K562 (cell line): ENCODE measurements at regions not wholly inside any gene's neighbourhood (a gene's known extent, or its start where the extent isn't known, plus 50 kb on each side); places are given as distances from the start of the nearest gene placed in this dataset.

ENCODE experiments used
- EGR1 ChIP-seq: fragments of 450-650 bp; conservative IDR thresholded peaks from 2 replicates; pipeline ENCODE4 v1.6.1; 2017; ENCODE audit warnings: mild to moderate bottlenecking
- HIVEP1 ChIP-seq: fragments of 250-450 bp; sonication (Bioruptor Pico); IDR thresholded peaks from 2 replicates; pipeline ENCODE4 v1.4.0; 2020; ENCODE audit warnings: mild to moderate bottlenecking
- PYGO2 ChIP-seq: fragments of 450-650 bp; IDR thresholded peaks from 2 replicates; pipeline ENCODE4 v1.6.1; 2016; ENCODE audit warnings: mild to moderate bottlenecking, missing genetic modification characterization, moderate library complexity, missing compliant biosample characterization
- RBBP5 ChIP-seq: fragments of 200-600 bp; sonication (generic); IDR thresholded peaks from 2 replicates; pipeline ENCODE4 v1.6.1; 2012; ENCODE audit warnings: borderline replicate concordance, mild to moderate bottlenecking, low read length, control low read depth, inconsistent platforms; ENCODE audit not compliant: insufficient read depth, poor library complexity, severe bottlenecking
- RFX7 ChIP-seq: fragments of 250-450 bp; sonication (Bioruptor Pico); IDR thresholded peaks from 2 replicates; pipeline ENCODE4 v1.5.1; 2021; ENCODE audit warnings: mild to moderate bottlenecking
- ZNF316 ChIP-seq: fragments of 450-650 bp; IDR thresholded peaks from 2 replicates; pipeline ENCODE4 v1.6.1; 2016
- TF ChIP-seq, protein P1 (sequence below): fragments of 450-650 bp; IDR thresholded peaks from 2 replicates; pipeline ENCODE4 v1.6.1; 2016; ENCODE audit warnings: mild to moderate bottlenecking
- TF ChIP-seq, protein P2 (sequence below): fragments of 200-600 bp; sonication (generic); IDR thresholded peaks from one replicate; pipeline ENCODE4 v1.6.1; 2012; ENCODE audit warnings: mild to moderate bottlenecking, low read depth, low read length, inconsistent platforms
- TF ChIP-seq, protein P3 (sequence below), 2 experiments: IDR thresholded peaks; 2 replicates each; pipeline ENCODE4 v1.6.1; 2011; ENCODE audit warnings: borderline replicate concordance in 1 of 2, control low read depth in 1 of 2, low read depth in 1 of 2, low read length in 1 of 2, mild to moderate bottlenecking in 1 of 2, mixed read lengths in 1 of 2, moderate library complexity in 1 of 2; ENCODE audit not compliant: insufficient read depth in 1 of 2, insufficient read length in 1 of 2, poor library complexity in 1 of 2, severe bottlenecking in 1 of 2; ENCODE audit errors: extremely low read depth in 1 of 2

DNA sequence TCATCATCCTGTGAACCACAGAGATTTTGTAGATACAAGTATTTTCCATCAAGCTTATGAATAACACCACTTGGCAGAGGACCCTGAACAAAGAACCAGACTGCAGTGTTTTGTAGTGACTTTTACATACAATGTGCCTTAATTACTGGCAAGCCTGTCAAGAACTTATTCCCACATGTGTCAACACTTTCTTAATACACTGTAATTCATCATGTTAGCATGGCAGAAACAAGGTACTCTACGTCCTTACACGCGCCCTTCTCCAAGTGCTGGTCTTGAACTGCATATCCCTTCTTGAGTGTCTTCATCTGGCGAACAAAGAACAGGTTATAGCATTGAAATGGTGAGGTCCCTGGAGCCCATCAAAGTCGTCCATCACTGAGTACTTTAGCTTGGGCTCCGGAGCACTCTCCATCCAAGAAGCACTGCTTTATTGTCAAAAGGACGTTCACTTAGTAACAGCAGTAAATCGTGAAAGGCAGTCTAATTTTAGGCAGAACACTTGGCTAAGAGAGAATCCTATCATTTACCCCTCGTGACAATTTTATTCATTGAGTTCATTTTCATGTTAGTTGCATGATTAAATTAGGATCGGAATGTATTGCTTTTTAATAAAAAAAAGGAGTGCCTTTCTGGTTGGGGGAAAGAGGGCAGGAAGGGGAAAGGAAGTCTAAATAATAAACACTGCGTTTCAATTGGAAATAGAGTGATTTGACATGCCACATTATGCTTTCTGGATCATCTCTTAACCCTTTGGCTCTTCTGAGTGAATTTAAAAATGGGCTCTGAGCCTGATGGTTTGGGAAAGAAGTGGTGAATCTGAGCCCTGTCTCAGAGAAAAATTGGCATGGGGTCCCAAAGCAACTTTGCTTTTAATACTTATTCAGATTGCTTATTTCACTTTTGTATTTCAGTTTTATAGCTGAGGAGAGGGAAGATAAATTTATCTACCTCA is 376.1 kb downstream of the DLEU7 start (continued):
- no peak for TF ChIP-seq PYGO2 (tag)
- TF ChIP-seq EGR1 = no peak
- TF ChIP-seq, protein P1, sequence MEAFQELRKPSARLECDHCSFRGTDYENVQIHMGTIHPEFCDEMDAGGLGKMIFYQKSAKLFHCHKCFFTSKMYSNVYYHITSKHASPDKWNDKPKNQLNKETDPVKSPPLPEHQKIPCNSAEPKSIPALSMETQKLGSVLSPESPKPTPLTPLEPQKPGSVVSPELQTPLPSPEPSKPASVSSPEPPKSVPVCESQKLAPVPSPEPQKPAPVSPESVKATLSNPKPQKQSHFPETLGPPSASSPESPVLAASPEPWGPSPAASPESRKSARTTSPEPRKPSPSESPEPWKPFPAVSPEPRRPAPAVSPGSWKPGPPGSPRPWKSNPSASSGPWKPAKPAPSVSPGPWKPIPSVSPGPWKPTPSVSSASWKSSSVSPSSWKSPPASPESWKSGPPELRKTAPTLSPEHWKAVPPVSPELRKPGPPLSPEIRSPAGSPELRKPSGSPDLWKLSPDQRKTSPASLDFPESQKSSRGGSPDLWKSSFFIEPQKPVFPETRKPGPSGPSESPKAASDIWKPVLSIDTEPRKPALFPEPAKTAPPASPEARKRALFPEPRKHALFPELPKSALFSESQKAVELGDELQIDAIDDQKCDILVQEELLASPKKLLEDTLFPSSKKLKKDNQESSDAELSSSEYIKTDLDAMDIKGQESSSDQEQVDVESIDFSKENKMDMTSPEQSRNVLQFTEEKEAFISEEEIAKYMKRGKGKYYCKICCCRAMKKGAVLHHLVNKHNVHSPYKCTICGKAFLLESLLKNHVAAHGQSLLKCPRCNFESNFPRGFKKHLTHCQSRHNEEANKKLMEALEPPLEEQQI = no peak
- no peak for TF ChIP-seq RBBP5
- TF ChIP-seq, protein P2, sequence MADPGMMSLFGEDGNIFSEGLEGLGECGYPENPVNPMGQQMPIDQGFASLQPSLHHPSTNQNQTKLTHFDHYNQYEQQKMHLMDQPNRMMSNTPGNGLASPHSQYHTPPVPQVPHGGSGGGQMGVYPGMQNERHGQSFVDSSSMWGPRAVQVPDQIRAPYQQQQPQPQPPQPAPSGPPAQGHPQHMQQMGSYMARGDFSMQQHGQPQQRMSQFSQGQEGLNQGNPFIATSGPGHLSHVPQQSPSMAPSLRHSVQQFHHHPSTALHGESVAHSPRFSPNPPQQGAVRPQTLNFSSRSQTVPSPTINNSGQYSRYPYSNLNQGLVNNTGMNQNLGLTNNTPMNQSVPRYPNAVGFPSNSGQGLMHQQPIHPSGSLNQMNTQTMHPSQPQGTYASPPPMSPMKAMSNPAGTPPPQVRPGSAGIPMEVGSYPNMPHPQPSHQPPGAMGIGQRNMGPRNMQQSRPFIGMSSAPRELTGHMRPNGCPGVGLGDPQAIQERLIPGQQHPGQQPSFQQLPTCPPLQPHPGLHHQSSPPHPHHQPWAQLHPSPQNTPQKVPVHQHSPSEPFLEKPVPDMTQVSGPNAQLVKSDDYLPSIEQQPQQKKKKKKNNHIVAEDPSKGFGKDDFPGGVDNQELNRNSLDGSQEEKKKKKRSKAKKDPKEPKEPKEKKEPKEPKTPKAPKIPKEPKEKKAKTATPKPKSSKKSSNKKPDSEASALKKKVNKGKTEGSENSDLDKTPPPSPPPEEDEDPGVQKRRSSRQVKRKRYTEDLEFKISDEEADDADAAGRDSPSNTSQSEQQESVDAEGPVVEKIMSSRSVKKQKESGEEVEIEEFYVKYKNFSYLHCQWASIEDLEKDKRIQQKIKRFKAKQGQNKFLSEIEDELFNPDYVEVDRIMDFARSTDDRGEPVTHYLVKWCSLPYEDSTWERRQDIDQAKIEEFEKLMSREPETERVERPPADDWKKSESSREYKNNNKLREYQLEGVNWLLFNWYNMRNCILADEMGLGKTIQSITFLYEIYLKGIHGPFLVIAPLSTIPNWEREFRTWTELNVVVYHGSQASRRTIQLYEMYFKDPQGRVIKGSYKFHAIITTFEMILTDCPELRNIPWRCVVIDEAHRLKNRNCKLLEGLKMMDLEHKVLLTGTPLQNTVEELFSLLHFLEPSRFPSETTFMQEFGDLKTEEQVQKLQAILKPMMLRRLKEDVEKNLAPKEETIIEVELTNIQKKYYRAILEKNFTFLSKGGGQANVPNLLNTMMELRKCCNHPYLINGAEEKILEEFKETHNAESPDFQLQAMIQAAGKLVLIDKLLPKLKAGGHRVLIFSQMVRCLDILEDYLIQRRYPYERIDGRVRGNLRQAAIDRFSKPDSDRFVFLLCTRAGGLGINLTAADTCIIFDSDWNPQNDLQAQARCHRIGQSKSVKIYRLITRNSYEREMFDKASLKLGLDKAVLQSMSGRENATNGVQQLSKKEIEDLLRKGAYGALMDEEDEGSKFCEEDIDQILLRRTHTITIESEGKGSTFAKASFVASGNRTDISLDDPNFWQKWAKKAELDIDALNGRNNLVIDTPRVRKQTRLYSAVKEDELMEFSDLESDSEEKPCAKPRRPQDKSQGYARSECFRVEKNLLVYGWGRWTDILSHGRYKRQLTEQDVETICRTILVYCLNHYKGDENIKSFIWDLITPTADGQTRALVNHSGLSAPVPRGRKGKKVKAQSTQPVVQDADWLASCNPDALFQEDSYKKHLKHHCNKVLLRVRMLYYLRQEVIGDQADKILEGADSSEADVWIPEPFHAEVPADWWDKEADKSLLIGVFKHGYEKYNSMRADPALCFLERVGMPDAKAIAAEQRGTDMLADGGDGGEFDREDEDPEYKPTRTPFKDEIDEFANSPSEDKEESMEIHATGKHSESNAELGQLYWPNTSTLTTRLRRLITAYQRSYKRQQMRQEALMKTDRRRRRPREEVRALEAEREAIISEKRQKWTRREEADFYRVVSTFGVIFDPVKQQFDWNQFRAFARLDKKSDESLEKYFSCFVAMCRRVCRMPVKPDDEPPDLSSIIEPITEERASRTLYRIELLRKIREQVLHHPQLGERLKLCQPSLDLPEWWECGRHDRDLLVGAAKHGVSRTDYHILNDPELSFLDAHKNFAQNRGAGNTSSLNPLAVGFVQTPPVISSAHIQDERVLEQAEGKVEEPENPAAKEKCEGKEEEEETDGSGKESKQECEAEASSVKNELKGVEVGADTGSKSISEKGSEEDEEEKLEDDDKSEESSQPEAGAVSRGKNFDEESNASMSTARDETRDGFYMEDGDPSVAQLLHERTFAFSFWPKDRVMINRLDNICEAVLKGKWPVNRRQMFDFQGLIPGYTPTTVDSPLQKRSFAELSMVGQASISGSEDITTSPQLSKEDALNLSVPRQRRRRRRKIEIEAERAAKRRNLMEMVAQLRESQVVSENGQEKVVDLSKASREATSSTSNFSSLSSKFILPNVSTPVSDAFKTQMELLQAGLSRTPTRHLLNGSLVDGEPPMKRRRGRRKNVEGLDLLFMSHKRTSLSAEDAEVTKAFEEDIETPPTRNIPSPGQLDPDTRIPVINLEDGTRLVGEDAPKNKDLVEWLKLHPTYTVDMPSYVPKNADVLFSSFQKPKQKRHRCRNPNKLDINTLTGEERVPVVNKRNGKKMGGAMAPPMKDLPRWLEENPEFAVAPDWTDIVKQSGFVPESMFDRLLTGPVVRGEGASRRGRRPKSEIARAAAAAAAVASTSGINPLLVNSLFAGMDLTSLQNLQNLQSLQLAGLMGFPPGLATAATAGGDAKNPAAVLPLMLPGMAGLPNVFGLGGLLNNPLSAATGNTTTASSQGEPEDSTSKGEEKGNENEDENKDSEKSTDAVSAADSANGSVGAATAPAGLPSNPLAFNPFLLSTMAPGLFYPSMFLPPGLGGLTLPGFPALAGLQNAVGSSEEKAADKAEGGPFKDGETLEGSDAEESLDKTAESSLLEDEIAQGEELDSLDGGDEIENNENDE = no peak
- TF ChIP-seq HIVEP1 (CRISPR knock-in tag) = no peak
- TF ChIP-seq ZNF316 = no peak
- TF ChIP-seq, protein P3, sequence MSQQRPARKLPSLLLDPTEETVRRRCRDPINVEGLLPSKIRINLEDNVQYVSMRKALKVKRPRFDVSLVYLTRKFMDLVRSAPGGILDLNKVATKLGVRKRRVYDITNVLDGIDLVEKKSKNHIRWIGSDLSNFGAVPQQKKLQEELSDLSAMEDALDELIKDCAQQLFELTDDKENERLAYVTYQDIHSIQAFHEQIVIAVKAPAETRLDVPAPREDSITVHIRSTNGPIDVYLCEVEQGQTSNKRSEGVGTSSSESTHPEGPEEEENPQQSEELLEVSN (IDR thresholded peaks at IDR 0.05; ENCODE audit: borderline replicate concordance in 1 of 2, extremely low read depth in 1 of 2, insufficient read depth in 1 of 2, insufficient read length in 1 of 2, low read depth in 1 of 2, low read length in 1 of 2, poor library complexity in 1 of 2, severe bottlenecking in 1 of 2) = no peak
- TF ChIP-seq RFX7 (CRISPR knock-in tag) = no peak
